Ishikawa (cell line): ENCODE measurements at regions not wholly inside any gene's neighbourhood (a gene's known extent, or its start where the extent isn't known, plus 50 kb on each side); places are given as distances from the start of the nearest gene placed in this dataset.

ENCODE experiments used
- CEBPB ChIP-seq: IDR thresholded peaks from 2 replicates; pipeline ENCODE4 v1.6.1; 2012
- CREB1 ChIP-seq: IDR thresholded peaks from 2 replicates; pipeline ENCODE4 v1.6.1; 2012; ENCODE audit warnings: low read depth
- EGR1 ChIP-seq: IDR thresholded peaks from 2 replicates; pipeline ENCODE4 v1.6.1; 2012
- FOXM1 ChIP-seq: IDR thresholded peaks from 2 replicates; pipeline ENCODE4 v1.6.1; 2012; ENCODE audit warnings: low read depth, borderline replicate concordance
- MAX ChIP-seq: IDR thresholded peaks from 2 replicates; pipeline ENCODE4 v1.6.1; 2012
- NFIC ChIP-seq: IDR thresholded peaks from 2 replicates; pipeline ENCODE4 v1.6.1; 2012
- RAD21 ChIP-seq: IDR thresholded peaks from 2 replicates; pipeline ENCODE4 v1.6.1; 2012; ENCODE audit warnings: low read depth
- REST ChIP-seq: IDR thresholded peaks from 2 replicates; pipeline ENCODE4 v1.6.1; 2012; ENCODE audit warnings: low read depth, mild to moderate bottlenecking
- TAF1 ChIP-seq: IDR thresholded peaks from 2 replicates; pipeline ENCODE4 v1.6.1; 2012; ENCODE audit warnings: low read depth, mild to moderate bottlenecking
- TCF12 ChIP-seq: IDR thresholded peaks from 2 replicates; pipeline ENCODE4 v1.6.1; 2012; ENCODE audit warnings: low read depth
- USF1 ChIP-seq: IDR thresholded peaks from 2 replicates; pipeline ENCODE4 v1.6.1; 2012
- YY1 ChIP-seq: IDR thresholded peaks from 2 replicates; pipeline ENCODE4 v1.6.1; 2012; ENCODE audit warnings: low read depth
- ZBTB7A ChIP-seq: IDR thresholded peaks from 2 replicates; pipeline ENCODE4 v1.6.1; 2012; ENCODE audit warnings: low read depth

- TF ChIP-seq FOXM1 = no peak
- TF ChIP-seq CREB1 = no peak
- TF ChIP-seq REST = no peak
- TF ChIP-seq ZBTB7A = no peak
- TF ChIP-seq YY1 = no peak
- no peak for TF ChIP-seq CEBPB
- TF ChIP-seq NFIC = no peak
- TF ChIP-seq TCF12 = no peak
- TF ChIP-seq TAF1 = no peak
- no peak for TF ChIP-seq MAX
- no peak for TF ChIP-seq RAD21
- no peak for TF ChIP-seq USF1
- no peak for TF ChIP-seq EGR1
These were observed 74.5 kb upstream of the NKX1-1 start for GRCh38 chr4:1480720-1481119.
